Right lobe of liver (tissue), 4 donors: ENCODE measurements at regions not wholly inside any gene's neighbourhood (a gene's known extent, or its start where the extent isn't known, plus 50 kb on each side); places are given as distances from the start of the nearest gene placed in this dataset.

Experiments
- CTCF ChIP-seq, 4 donors: fragments of 200-600 bp in 3 of 4; fragments of 450-650 bp in 1 of 4; IDR thresholded peaks; one replicate each; pipeline versions ENCODE4 v1.5.1 to v1.8.0; 2016 to 2022; ENCODE audit warnings: antibody characterized with exemption in 4 of 4, mild to moderate bottlenecking in 2 of 4
- POLR2A ChIP-seq: fragments of 450-650 bp; IDR thresholded peaks from one replicate; pipeline ENCODE4 v1.6.1; 2017; ENCODE audit warnings: antibody characterized with exemption, mild to moderate bottlenecking
- donor health status: DM: no; HTN: no; CAD: no.
- donor health status: DM: no; HTN: no; CAD: no.
- donor health status: DM: no; HTN: yes; CAD: no.

- no peak for TF ChIP-seq CTCF (IDR thresholded peaks at IDR 0.05)
- TF ChIP-seq POLR2A = no peak
Measured at GRCh38 chr2:236733156-236733555, 163.5 kb downstream of the ACKR3 start.
